ENCODE measurements at regions not wholly inside any gene's neighbourhood (a gene's known extent, or its start where the extent isn't known, plus 50 kb on each side); places are given as distances from the start of the nearest gene placed in this dataset.
"Not testable (repeated sequence)": the region's sequence is repeated elsewhere in the genome, so short reads cannot be mapped to it uniquely, and the experiment has no call there.

DNA sequence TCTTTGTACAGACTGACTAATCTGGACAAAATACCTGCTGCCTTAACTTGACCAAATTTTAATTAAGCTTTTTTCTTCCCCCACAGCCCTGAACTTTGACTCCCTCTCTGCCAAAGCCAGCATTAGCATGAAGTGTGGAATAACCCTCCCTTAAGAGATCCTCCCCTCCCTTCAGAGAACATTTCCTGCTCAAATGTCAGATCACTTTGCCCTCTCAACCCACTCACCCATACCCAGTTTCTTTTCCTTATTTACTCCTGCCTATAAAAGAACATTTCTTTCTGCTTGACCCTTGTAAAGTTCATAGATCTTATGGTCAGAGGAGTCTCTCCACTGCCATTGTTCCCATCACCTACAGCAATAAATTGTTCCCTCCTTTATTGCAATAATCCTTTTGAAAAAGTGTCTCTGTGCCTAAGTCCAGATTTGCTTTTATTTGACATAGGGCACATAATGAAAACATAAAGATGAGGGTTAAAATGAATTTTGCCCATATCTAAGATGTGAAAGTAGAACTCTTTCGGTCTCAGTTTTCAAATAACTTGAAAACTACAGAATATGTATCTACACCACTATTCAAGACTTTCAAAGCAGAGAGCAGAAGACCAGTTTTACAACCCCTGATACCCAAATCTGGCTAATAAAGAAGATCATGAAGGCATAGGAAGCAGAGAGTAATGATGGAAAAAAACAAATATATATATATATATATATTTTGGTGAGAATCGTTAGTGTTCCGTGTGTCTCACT, 289.7 kb upstream of the ANXA10 start:
- no peak overlapping the region for H3K4me3 Mint-ChIP-seq
- DNase-seq (ENCODE audit: low spot score), result no peak
- H3K27me3 Mint-ChIP-seq (ENCODE audit: insufficient read depth), result no peaks in the 10 kb centered on the region
- H3K9me3 Mint-ChIP-seq, result no peaks in the 10 kb centered on the region
- no peaks in the 10 kb centered on the region for H3K4me1 Mint-ChIP-seq (ENCODE audit: low read depth)
- no peaks in the 10 kb centered on the region for H3K36me3 Mint-ChIP-seq (ENCODE audit: low read depth)
- no peak overlapping the region for H3K27ac Mint-ChIP-seq
- intact Hi-C loops (cut with micrococcal nuclease), result no loop called here

DNA sequence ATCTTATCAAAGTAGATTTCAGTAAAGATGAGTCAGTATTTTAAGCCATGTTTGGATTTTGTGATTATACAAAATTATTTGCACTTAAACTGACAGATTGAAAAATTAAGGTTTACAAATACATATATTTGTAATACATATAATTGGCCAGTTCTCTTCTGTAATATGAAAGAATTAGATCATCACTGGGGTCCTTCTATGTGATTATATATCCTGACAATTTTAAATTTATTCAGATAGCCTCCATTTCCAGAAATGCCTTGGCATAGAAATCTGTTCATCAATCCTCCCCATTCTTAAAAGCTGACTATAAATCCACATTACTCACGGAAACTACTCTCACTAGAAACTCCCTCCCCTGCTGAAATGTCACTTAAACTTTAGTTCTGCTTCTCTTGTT, 280.4 kb upstream of the ANXA10 start:
- no peaks in the 10 kb centered on the region for H3K36me3 Mint-ChIP-seq (ENCODE audit: low read depth)
- no peaks in the 10 kb centered on the region for H3K9me3 Mint-ChIP-seq
- no peaks in the 10 kb centered on the region for H3K4me1 Mint-ChIP-seq (ENCODE audit: low read depth)
- no peak overlapping the region for H3K27ac Mint-ChIP-seq
- DNase-seq (ENCODE audit: low spot score), result no peak
- H3K4me3 Mint-ChIP-seq, result no peak overlapping the region
- intact Hi-C loops (cut with micrococcal nuclease), result no loop called here
- H3K27me3 Mint-ChIP-seq (ENCODE audit: insufficient read depth), result no peaks in the 10 kb centered on the region

DNA sequence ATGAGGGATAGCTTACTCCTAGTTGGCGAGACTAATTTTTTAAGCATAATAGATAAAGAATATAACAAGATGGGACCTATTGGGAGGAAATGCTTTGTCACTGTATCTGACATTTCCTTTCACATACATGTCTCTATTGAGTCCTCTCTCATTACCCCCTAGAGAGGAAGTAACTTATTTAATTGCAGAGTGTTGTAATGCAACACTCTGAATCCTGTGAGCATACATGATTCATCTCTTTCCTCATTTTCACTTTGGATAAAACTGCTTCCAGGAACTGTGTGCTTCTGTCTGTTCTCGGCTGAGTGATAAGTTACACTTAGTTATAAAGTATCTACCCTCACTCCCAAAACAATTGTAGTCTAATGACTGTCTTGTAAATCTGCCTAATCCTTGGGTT, 266.1 kb upstream of the ANXA10 start:
- no peaks in the 10 kb centered on the region for H3K27me3 Mint-ChIP-seq (ENCODE audit: insufficient read depth)
- H3K4me3 Mint-ChIP-seq, result no peak overlapping the region
- DNase-seq (ENCODE audit: low spot score), result no peak
- H3K4me1 Mint-ChIP-seq (ENCODE audit: low read depth), result no peaks in the 10 kb centered on the region
- no peaks in the 10 kb centered on the region for H3K9me3 Mint-ChIP-seq
- H3K36me3 Mint-ChIP-seq (ENCODE audit: low read depth), result no peaks in the 10 kb centered on the region
- no peak overlapping the region for H3K27ac Mint-ChIP-seq
- intact Hi-C loops (cut with micrococcal nuclease), result no loop called here

DNA sequence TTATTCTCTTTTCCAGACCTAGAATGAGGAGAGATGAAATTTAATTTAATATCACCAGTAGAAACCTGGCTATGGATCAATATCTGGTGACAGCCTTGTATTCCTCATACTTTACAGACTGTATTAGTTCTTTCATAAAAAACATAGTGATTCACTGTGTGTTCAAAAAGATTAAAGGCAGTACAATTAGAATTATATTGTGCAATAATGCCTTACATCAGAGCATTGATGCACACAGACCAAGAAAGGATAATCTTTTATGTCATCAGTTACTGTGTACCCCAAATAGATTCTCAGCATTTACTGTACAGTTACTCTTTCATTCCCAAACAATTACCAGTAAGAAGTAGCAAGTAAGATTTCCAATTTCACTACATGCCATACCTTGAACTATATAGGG, 260.5 kb upstream of the ANXA10 start:
- intact Hi-C loops (cut with micrococcal nuclease), result no loop called here
- H3K9me3 Mint-ChIP-seq, result no peaks in the 10 kb centered on the region
- H3K4me3 Mint-ChIP-seq, result no peak overlapping the region
- H3K27me3 Mint-ChIP-seq (ENCODE audit: insufficient read depth), result no peaks in the 10 kb centered on the region
- no peak overlapping the region for H3K27ac Mint-ChIP-seq
- no peaks in the 10 kb centered on the region for H3K36me3 Mint-ChIP-seq (ENCODE audit: low read depth)
- H3K4me1 Mint-ChIP-seq (ENCODE audit: low read depth), result no peaks in the 10 kb centered on the region
- DNase-seq (ENCODE audit: low spot score), result no peak

DNA sequence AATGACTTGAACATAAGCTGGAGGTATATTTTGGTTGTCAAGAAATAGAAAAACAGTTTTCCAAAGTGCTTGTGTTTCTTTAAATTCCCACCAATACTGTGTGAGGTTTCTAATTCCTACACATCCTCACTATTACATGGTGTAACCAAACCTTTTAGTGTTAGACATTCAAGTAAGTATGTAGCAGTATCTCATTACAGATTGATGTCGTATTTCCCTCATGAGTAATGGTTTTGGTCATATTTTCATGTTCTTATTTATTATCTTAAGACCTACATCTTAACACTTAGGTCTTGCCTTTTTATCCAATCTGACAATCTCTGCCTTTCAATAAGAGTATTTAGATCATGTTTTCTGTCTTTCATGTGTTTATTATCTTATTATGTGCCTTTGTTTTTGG, 253.7 kb upstream of the ANXA10 start:
- H3K27ac Mint-ChIP-seq, result no peak overlapping the region
- H3K4me3 Mint-ChIP-seq, result no peak overlapping the region
- no peaks in the 10 kb centered on the region for H3K4me1 Mint-ChIP-seq (ENCODE audit: low read depth)
- peaks cover 4% of the 10 kb centered on the region for H3K9me3 Mint-ChIP-seq
- no peaks in the 10 kb centered on the region for H3K27me3 Mint-ChIP-seq (ENCODE audit: insufficient read depth)
- H3K36me3 Mint-ChIP-seq (ENCODE audit: low read depth), result no peaks in the 10 kb centered on the region
- intact Hi-C loops (cut with micrococcal nuclease), result no loop called here
- DNase-seq (ENCODE audit: low spot score), result no peak

DNA sequence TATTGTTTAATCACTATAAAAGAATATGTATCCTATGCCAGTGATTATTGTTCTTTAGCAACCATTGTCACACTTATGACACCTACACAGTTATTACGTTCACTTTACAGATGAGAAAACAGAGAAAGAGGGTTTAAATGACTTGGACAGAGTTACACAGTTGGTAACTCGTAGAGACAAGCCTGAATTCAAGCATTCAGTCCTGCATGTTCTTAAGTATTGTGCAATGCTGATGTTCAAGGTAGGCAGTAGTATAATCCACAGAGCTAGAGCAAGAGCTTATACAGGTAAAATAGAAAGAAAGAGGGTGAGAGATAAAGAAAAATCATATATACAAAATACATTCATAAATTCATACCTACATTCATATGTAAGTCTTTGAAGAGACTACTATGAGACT, 249.8 kb upstream of the ANXA10 start:
- H3K36me3 Mint-ChIP-seq (ENCODE audit: low read depth), result no peaks in the 10 kb centered on the region
- H3K4me1 Mint-ChIP-seq (ENCODE audit: low read depth), result no peaks in the 10 kb centered on the region
- no peak overlapping the region for H3K4me3 Mint-ChIP-seq
- DNase-seq (ENCODE audit: low spot score), result no peak
- no peaks in the 10 kb centered on the region for H3K27me3 Mint-ChIP-seq (ENCODE audit: insufficient read depth)
- H3K27ac Mint-ChIP-seq, result no peak overlapping the region
- peaks cover 4% of the 10 kb centered on the region for H3K9me3 Mint-ChIP-seq
- intact Hi-C loops (cut with micrococcal nuclease), result no loop called here

DNA sequence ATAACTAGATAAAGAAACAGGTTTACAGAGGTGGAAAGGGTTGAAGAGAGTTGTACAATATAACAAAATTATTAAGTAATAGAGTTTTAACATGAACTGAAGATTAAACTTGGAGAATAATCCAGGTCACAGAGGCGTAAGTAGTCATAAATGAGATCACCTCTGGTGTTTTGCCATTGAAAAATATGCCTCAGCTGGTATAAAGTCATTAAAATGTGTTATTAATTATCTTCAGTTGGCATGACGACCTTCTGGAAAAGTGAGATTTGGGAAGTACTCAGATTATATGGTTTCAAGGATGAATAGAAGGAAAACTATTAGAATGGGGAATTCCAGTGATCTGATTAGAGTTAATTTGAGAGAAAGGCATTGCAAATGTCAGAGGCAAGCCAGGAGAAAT, 237.5 kb upstream of the ANXA10 start:
- H3K4me1 Mint-ChIP-seq (ENCODE audit: low read depth), result no peaks in the 10 kb centered on the region

DNA sequence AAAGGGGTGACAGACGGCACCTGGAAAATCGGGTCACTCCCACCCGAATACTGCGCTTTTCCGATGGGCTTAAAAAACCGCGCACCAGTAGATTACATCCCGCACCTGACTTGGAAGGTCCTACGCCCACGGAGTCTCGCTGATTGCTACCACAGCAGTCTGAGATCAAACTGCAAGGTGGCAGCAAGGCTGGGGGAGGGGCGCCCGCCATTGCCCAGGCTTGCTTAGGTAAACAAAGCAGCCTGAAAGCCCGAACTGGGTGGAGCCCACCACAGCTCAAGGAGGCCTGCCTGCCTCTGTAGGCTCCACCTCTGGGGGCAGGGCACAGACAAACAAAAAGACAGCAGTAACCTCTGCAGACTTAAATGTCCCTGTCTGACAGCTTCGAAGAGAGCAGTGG, 234.2 kb upstream of the ANXA10 start:
- H3K4me3 Mint-ChIP-seq; H3K27ac Mint-ChIP-seq; intact Hi-C loops (cut with micrococcal nuclease); DNase-seq (ENCODE audit: low spot score); H3K4me1 Mint-ChIP-seq (ENCODE audit: low read depth); H3K9me3 Mint-ChIP-seq; H3K36me3 Mint-ChIP-seq (ENCODE audit: low read depth); H3K27me3 Mint-ChIP-seq (ENCODE audit: insufficient read depth): not testable (repeated sequence)

More for the DNA sequence above, 237.5 kb upstream of the ANXA10 start:
- H3K4me3 Mint-ChIP-seq, result no peak overlapping the region
- intact Hi-C loops (cut with micrococcal nuclease), result no loop called here
- no peaks in the 10 kb centered on the region for H3K36me3 Mint-ChIP-seq (ENCODE audit: low read depth)
- H3K27ac Mint-ChIP-seq, result no peak overlapping the region
- H3K27me3 Mint-ChIP-seq (ENCODE audit: insufficient read depth), result no peaks in the 10 kb centered on the region
- DNase-seq (ENCODE audit: low spot score), result no peak
- H3K9me3 Mint-ChIP-seq, result no peaks in the 10 kb centered on the region

DNA sequence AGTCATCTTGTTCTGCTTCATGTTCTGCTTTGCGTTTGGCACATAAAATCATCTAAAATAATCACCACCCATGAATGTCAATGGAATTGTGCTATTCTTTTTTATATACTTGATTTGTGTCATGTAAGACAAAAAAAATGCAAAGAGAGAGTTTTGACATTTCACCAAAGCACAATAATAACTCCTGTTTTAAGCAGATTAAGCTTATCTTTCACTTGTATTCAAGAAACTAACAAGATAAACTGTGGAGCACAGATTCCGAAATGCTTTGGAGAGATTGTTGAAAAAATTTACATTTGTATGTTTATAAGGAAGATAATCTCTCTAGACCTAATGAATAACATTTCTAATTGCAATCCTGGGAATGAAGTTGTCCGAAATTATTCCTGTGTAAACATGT, 225.1 kb upstream of the ANXA10 start:
- intact Hi-C loops (cut with micrococcal nuclease), result no loop called here
- Mint-ChIP-seq H3K9me3 (no peaks in the 10 kb centered on the region), H3K27ac (no peak overlapping the region), H3K27me3 (ENCODE audit: insufficient read depth) (no peaks in the 10 kb centered on the region), H3K4me3 (no peak overlapping the region), H3K4me1 (ENCODE audit: low read depth) (no peaks in the 10 kb centered on the region), H3K36me3 (ENCODE audit: low read depth) (no peaks in the 10 kb centered on the region)
- DNase-seq (ENCODE audit: low spot score), result no peak

DNA sequence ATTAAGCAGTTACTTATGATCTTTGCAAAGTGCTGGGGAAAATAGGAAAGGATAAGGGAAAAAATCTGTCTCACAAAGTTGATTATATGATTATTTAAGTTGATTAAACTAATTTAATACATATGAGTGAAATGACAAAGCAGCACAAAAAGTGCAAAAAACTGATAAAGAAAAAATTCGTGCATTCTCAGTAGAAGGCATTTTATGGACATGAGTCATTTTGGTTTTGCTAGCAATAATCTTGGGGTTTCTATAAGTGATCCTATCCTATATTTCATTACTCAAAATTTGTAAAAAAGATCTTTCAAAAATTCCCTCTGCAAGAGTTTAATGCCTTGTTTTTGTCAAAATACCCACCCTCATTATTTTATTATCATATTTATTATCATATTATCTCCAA, 224.2 kb upstream of the ANXA10 start:
- Mint-ChIP-seq H3K4me1 (ENCODE audit: low read depth) (no peaks in the 10 kb centered on the region), H3K27me3 (ENCODE audit: insufficient read depth) (no peaks in the 10 kb centered on the region), H3K4me3 (no peak overlapping the region), H3K9me3 (no peaks in the 10 kb centered on the region), H3K27ac (no peak overlapping the region), H3K36me3 (ENCODE audit: low read depth) (no peaks in the 10 kb centered on the region)
- intact Hi-C loops (cut with micrococcal nuclease), result no loop called here
- no peak for DNase-seq (ENCODE audit: low spot score)

DNA sequence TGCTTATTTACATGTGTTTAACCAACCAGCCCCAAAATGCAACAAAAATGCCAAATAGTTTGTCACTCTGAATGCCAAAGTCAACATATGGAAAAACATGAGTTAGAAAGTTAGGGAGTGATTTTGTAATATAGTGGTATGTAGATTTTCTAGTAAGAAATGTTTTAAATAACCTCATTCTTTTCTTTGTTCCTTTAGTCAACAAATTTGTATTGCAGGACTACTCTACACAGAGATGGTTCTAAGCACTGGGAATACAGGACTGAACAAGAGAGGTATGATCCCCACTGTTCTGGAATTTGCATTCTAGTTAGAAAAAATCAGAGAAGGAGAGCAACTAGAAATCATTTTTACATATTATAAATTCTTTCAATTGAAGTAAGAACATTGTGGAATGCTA, 218.8 kb upstream of the ANXA10 start:
- Mint-ChIP-seq H3K4me1 (ENCODE audit: low read depth) (no peaks in the 10 kb centered on the region), H3K27me3 (ENCODE audit: insufficient read depth) (no peaks in the 10 kb centered on the region), H3K27ac (no peak overlapping the region), H3K9me3 (no peaks in the 10 kb centered on the region), H3K4me3 (no peak overlapping the region), H3K36me3 (ENCODE audit: low read depth) (no peaks in the 10 kb centered on the region)
- DNase-seq (ENCODE audit: low spot score), result no peak
- intact Hi-C loops (cut with micrococcal nuclease), result no loop called here

DNA sequence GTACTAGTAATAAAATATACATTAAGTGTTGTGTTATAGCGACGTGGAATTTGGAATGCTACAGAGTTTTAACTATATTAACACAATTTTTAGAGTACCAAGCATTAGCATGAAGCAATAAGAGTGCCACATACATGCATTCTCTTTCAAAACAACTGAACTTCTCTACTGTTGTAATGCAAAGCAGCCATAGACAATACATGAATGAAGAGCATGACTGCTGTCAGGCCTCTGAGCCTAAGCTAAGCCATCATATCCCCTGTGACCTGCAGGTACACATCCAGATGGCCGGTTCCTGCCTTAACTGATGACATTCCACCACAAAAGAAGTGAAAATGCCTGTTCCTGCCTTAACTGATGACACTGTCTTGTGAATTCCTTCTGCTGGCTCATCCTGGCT, 216.2 kb upstream of the ANXA10 start:
- intact Hi-C loops (cut with micrococcal nuclease); H3K9me3 Mint-ChIP-seq; H3K36me3 Mint-ChIP-seq (ENCODE audit: low read depth); H3K4me3 Mint-ChIP-seq; H3K4me1 Mint-ChIP-seq (ENCODE audit: low read depth); H3K27me3 Mint-ChIP-seq (ENCODE audit: insufficient read depth); DNase-seq (ENCODE audit: low spot score); H3K27ac Mint-ChIP-seq: not testable (repeated sequence)

DNA sequence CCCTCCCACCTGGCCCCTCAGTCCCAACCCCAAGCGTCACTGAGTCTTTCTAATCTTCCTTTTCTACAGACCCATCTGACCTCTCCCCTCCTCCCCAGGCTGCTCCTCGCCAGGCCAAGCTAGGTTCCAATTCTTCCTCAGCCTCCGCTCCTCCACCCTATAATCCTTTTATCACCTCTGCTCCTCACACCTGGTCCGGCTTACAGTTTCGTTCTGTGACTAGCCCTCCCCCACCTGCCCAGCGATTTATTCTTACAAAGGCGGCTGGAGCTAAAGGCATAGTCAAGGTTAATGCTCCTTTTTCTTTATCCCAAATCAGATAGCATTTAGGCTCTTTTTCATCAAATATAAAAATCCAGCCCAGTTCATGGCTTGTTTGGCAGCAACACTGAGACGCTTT, 214.5 kb upstream of the ANXA10 start:
- DNase-seq (ENCODE audit: low spot score); H3K4me3 Mint-ChIP-seq; H3K27me3 Mint-ChIP-seq (ENCODE audit: insufficient read depth); H3K27ac Mint-ChIP-seq; intact Hi-C loops (cut with micrococcal nuclease); H3K4me1 Mint-ChIP-seq (ENCODE audit: low read depth); H3K36me3 Mint-ChIP-seq (ENCODE audit: low read depth); H3K9me3 Mint-ChIP-seq: not testable (repeated sequence)

DNA sequence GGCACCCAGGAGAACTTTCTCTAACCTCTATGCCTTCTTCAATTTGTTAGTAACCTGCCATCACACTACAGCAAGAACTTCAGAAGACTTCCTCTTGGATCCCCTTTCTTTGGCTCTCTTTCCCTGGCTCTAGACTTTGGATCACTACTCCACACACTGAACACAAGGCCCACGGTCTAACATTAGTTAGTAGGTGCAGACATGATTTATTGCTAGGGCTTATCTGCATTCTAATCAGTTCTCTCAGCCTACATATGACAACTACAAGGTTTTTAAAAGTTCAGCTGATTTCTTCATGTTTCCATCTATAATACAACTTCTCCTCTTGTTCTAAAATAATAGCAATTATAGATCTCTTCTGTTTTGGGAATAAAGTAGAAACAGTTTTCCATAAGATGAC, 209.1 kb upstream of the ANXA10 start:
- intact Hi-C loops (cut with micrococcal nuclease), result no loop called here
- Mint-ChIP-seq H3K4me3 (no peak overlapping the region), H3K9me3 (no peaks in the 10 kb centered on the region)

More for the DNA sequence above, 209.1 kb upstream of the ANXA10 start:
- no peak for DNase-seq (ENCODE audit: low spot score)
- Mint-ChIP-seq H3K4me1 (ENCODE audit: low read depth) (no peaks in the 10 kb centered on the region), H3K27me3 (ENCODE audit: insufficient read depth) (no peaks in the 10 kb centered on the region), H3K36me3 (ENCODE audit: low read depth) (no peaks in the 10 kb centered on the region), H3K27ac (no peak overlapping the region)
